NCI-H748 treated with DMSO at 0.1 percent for 48 hours (cell line): ENCODE measurements at regions not wholly inside any gene's neighbourhood (a gene's known extent, or its start where the extent isn't known, plus 50 kb on each side); places are given as distances from the start of the nearest gene placed in this dataset.
"Not testable (repeated sequence)": the region's sequence is repeated elsewhere in the genome, so short reads cannot be mapped to it uniquely, and the experiment has no call there.

Source experiments
- DNase-seq: peaks from one replicate; lab custom pipeline; 2025; lab: John Stamatoyannopoulos, UW

- DNase-seq = no peak
These were observed 1281.6 kb downstream of the HACE1 start for GRCh38 chr6:103578115-103578514.

- no peak for DNase-seq
These were observed 1289.3 kb downstream of the HACE1 start for GRCh38 chr6:103570431-103570830.

GRCh38 chr6:103554911-103555310 lies 1304.8 kb downstream of the HACE1 start:
- no peak for DNase-seq

- no peak for DNase-seq
These were observed 1321.3 kb downstream of the HACE1 start for GRCh38 chr6:103538381-103538780.

DNA sequence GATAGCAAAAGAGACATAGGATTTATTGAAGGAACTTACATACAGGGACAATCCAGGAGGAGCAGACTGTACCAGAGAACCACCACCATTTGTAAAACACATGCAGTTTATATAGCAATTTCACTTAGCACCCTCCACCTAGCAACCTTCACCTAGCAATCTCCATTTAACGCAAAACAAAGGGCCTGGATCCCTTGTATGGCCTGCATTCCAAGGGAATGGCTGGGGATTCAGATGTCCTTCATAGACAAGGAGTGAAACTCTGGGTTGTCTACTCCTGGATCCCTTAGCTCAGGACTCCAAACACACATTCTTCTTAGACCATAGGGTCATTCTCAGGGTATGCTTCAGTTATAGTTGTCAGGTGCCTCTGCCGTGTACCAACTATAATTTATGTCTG lies 1324.9 kb downstream of the HACE1 start:
- no peak for DNase-seq

- no peak for DNase-seq
These were observed 1325.6 kb downstream of the HACE1 start for GRCh38 chr6:103534095-103534494.

DNA sequence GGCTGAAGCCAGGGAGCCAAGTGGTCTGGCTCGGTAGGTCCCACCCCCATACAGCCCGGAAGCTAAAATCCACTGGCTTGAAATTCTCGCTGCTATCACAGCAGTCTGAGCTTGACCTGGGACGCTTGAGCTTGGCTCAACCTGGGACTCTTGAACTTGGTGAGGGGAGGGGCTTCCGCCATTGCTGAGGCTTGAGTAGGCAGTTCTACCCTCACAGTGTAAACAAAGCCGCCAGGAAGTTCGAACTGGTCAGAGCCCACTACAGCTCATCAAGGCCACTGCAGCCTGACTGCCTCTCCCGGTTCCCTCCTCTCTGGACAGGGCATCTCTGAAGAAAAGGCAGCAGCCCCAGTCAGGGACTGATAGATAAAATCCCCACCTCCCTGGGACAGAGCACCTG lies 1337.7 kb downstream of the HACE1 start:
- DNase-seq = no peak

- no peak for DNase-seq
These were observed 1343.4 kb downstream of the HACE1 start for GRCh38 chr6:103516336-103516735.

GRCh38 chr6:103507052-103507451 lies 1352.7 kb downstream of the HACE1 start:
- DNase-seq = no peak

GRCh38 chr6:103505155-103505518 lies 1354.6 kb downstream of the HACE1 start:
- no peak for DNase-seq

- no peak for DNase-seq
These were observed 1355.1 kb downstream of the HACE1 start for GRCh38 chr6:103504501-103505154.

DNA sequence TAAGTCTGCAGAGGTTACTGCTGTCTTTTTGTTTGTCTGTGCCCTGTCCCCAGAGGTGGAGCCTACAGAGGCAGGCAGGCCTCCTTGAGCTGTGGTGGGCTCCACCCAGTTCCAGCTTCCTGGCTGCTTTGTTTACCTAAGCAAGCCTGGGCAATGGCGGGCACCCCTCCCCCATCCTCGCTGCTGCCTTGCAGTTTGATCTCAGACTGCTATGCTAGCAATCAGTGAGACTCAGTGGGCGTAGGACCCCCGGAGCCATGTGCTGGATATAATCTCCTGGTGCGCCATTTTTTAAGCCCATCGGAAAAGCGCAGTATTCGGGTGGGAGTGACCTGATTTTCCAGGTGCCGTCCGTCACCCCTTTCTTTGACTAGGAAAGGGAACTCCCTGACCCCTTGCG lies 1363.1 kb downstream of the HACE1 start:
- not testable (repeated sequence) for DNase-seq

- DNase-seq = no peak
These were observed 1403.1 kb downstream of the HACE1 start for GRCh38 chr6:103456652-103457051.

GRCh38 chr6:103455275-103455674 lies 1404.4 kb downstream of the HACE1 start:
- no peak for DNase-seq

- DNase-seq = no peak
These were observed 1450.2 kb downstream of the HACE1 start for GRCh38 chr6:103409475-103409874.

DNA sequence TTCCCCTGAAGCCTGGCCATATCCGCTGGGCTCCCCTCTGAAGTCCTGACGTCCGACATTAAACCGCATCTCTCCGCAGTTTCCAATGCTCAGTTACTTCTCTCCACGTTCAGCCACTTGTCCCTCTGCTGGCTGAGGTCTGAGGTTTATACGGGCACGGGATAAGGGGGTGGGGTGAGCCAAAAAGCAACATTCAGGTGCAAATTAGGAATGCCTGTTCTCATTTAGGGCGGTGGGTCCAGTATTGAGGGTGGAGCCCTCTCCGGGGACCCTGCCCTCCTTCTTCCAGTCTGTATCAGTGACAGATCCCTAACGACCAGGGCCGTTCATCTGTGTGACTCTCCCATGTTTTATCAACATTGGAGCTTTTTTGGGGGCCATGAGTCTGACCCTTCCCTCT lies 1454.4 kb downstream of the HACE1 start:
- no peak for DNase-seq

- no peak for DNase-seq
These were observed 1454.9 kb downstream of the HACE1 start for GRCh38 chr6:103404799-103405198.

DNA sequence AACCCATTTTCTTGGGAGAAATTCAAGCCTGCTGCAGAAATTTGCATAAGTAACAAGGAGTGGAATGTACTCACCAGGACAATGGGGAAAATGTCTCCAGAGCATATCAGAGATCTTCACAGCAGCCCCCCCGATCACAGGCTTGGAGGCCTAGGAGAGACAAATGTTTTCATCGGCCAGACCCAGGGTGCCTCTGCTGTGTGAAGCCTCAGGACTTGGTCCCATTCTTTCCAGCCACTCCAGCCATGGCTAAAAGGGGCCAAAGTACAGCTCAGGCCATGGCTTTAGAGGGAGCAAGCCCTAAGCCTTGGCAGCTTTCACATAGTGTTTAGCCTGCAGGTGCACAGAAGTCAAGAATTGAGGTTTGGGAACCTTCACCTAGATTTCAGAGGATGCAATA lies 1463.0 kb downstream of the HACE1 start:
- DNase-seq = no peak

- DNase-seq = no peak
These were observed 1480.4 kb downstream of the HACE1 start for GRCh38 chr6:103379272-103379671.

DNA sequence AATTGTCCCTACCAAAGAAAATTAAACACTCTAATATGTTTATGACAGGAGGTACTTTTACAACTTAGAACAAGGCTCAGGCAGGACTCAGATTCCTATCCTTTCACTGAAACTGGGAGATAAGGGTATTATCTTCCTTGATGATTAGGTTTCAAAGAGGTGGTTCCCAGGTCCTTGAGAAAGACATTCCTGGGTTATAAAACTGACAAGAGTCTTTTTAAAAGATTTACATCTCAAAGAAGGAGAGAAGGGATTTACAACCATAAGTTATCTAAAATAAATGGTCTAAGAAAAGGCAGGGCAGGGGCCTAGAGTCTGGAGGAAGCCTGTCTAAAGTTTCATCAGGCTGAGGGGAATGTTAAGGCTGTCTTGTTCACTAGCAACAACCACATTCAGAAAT lies 1492.5 kb downstream of the HACE1 start:
- no peak for DNase-seq

DNA sequence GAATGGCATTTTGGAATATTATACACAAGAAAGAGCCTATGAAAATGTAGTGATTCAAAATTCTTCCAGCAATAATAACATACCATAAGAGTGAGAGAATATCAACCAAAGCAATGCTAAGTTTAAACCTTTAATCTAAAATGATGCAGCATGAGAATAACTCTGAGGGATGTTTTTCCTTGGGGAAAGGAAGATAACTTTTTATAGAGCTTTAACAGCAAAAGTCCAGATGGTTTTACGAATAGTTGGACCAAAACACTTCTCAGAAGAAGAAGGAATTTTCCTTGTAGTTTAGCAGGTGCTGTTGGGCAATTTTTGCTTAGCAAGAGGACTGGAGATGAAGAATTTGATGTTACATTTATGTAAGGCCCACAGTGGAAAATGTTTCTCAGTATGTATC lies 1503.2 kb downstream of the HACE1 start:
- no peak for DNase-seq

DNA sequence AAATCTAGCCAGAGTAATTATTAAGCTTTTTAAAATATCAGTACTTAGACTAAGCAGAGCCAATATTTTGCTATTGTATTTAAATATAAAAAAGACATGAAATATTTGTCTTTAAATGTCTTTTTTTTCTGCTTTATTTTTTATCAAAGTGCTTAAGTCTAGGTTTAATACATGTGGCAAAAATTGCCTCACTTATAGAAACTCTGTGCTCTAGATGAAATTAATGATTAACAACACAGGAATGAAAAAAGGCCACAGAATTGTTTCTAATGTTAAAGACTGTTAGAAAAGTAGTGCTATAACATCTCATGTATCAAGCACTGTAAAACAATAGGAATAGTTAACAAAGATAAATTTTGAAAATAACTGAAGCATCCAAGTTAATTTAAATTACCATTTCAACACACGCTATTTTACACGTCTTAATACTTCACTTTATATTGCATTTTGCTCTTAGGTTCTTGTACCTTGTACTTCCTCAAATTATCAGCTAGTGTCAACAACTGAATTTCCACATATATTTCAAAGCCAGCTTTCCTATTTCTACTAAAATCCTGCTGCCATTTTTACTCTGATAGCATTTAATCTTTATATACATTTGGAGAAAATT lies 1515.1 kb downstream of the HACE1 start:
- no peak for DNase-seq

DNA sequence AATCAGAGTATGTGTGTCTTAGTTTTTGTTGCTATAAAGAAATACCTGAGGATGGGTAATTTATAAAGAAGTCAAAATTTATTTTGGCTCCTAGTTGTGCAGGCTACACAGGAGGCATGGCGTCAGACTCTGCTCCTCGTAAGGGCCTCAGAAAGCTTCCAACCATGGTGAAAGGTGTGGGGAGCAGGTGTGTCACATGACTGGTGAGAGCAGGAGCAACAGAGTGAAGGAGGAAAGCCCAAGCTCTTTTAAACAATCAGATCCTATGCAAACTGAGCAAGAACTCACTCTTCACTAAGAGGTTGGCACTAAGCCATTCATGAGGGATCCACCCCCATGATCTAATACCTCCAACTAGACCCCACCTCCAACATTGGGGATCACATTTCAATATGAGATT lies 1524.3 kb downstream of the HACE1 start:
- no peak for DNase-seq
